ENCODE measurements at regions not wholly inside any gene's neighbourhood (a gene's known extent, or its start where the extent isn't known, plus 50 kb on each side); places are given as distances from the start of the nearest gene placed in this dataset.

- ChIA-PET POLR2A (no interaction called here), CTCF (no interaction called here)
- Histone ChIP-seq H3K27ac (ENCODE audit: extremely low read depth, low read depth, low read length) (no peak overlapping the region), H3K4me3 (ENCODE audit: low read depth, low read length) (no peak overlapping the region), H3K9me3 (ENCODE audit: control insufficient read depth, insufficient read depth, low read depth, low read length) (no peaks in the 10 kb centered on the region), H3K36me3 (ENCODE audit: control insufficient read depth in 2 of 2, insufficient read depth in 1 of 2, low read length in 2 of 2) (no peaks in the 10 kb centered on the region), H3K4me1 (ENCODE audit: control insufficient read depth, insufficient read depth, low read length) (0 out of 2 replicates have a peak, but pooled peaks cover 3% of the 10 kb centered on the region)
- no peak for TF ChIP-seq ZNF16 (tag by site-specific recombination; IDR thresholded peaks at IDR 0.05; ENCODE audit: low read depth)
- TF ChIP-seq ZNF600 (tag by site-specific recombination; IDR thresholded peaks at IDR 0.05), result no peak
- no peak for TF ChIP-seq ZNF362 (tag by site-specific recombination; IDR thresholded peaks at IDR 0.05)
- TF ChIP-seq, protein P1, sequence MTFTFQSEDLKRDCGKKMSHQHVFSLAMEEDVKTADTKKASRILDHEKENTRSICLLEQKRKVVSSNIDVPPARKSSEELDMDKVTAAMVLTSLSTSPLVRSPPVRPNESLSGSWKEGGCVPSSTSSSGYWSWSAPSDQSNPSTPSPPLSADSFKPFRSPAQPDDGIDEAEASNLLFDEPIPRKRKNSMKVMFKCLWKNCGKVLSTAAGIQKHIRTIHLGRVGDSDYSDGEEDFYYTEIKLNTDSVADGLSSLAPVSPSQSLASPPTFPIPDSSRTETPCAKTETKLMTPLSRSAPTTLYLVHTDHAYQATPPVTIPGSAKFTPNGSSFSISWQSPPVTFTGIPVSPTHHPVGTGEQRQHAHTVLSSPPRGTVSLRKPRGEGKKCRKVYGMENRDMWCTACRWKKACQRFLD (tag by site-specific recombination; IDR thresholded peaks at IDR 0.05), result no peak
- TF ChIP-seq ZNF19 (tag by site-specific recombination; IDR thresholded peaks at IDR 0.05; ENCODE audit: low read depth), result no peak
- no peak for TF ChIP-seq ZNF324 (tag by site-specific recombination; IDR thresholded peaks at IDR 0.05)
- TF ChIP-seq, protein P2, sequence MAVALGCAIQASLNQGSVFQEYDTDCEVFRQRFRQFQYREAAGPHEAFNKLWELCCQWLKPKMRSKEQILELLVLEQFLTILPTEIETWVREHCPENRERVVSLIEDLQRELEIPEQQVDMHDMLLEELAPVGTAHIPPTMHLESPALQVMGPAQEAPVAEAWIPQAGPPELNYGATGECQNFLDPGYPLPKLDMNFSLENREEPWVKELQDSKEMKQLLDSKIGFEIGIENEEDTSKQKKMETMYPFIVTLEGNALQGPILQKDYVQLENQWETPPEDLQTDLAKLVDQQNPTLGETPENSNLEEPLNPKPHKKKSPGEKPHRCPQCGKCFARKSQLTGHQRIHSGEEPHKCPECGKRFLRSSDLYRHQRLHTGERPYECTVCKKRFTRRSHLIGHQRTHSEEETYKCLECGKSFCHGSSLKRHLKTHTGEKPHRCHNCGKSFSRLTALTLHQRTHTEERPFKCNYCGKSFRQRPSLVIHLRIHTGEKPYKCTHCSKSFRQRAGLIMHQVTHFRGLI (tag by site-specific recombination; IDR thresholded peaks at IDR 0.05), result no peak
- TF ChIP-seq ZNF138 (tag by site-specific recombination; IDR thresholded peaks at IDR 0.05; ENCODE audit: borderline replicate concordance), result no peak
- TF ChIP-seq ZNF768 (tag by site-specific recombination; IDR thresholded peaks at IDR 0.05), result no peak
- TF ChIP-seq ZBTB8A (tag by site-specific recombination; IDR thresholded peaks at IDR 0.05), result no peak
- no peak for TF ChIP-seq INSM2 (tag by site-specific recombination; IDR thresholded peaks at IDR 0.05)
- TF ChIP-seq ZNF404 (tag by site-specific recombination; IDR thresholded peaks at IDR 0.05), result no peak
- TF ChIP-seq KLF10 (tag by site-specific recombination; IDR thresholded peaks at IDR 0.05), result no peak
- no peak for TF ChIP-seq ZBTB7A (tag by site-specific recombination; IDR thresholded peaks at IDR 0.05; ENCODE audit: low read depth)
Measured at GRCh38 chr21:35332841-35333426, 283.8 kb upstream of the RUNX1 start.

DNA sequence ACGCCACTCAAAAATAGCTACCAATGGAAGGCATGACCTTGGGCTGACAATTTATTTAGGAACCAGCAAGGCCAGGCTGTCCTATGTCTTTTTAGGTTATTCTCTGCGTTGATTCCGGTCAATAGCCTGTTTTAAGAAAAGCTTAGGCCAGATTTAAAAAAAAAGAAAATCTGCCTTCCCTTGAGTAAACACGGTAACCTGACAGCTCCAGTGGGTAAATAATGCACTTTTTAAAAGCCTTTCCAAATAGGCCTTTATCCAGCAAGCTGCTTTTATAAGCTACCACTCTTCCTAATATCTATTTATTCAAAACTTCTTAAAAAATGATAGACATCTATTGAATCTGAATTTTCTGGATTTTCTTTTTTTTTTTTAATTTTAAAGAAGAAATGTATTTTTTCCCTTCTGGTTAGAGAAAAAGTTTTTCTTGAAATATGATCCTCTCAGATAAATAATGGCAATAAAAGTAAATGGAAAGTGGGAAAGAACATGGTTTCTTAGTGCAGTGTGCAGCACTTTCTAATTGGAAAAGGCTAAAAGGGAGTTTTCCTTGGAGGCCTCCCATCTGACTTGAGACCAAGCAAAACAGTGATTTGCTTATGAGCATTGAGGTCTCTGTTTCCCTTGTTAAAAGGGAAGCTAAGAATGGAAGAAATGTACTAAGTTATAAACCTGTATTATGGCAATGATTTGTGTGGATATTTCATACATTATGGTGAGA lies 281.0 kb upstream of the RUNX1 start:
- no peaks in the 10 kb centered on the region for H3K9me3 ChIP-seq (ENCODE audit: control insufficient read depth, insufficient read depth, low read depth, low read length)
- 0 out of 2 replicates have a peak, but pooled peaks cover 3% of the 10 kb centered on the region for H3K4me1 ChIP-seq (ENCODE audit: control insufficient read depth, insufficient read depth, low read length)
- TF ChIP-seq ZNF202 (tag by site-specific recombination; IDR thresholded peaks at IDR 0.05; ENCODE audit: borderline replicate concordance) (no peak), ZNF488 (tag by site-specific recombination; IDR thresholded peaks at IDR 0.05) (no peak), ZNF48 (tag by site-specific recombination; IDR thresholded peaks at IDR 0.05) (no peak), ZNF529 (tag by site-specific recombination; IDR thresholded peaks at IDR 0.05; ENCODE audit: insufficient replicate concordance) (no peak), WT1 (tag by site-specific recombination; IDR thresholded peaks at IDR 0.05) (peak; percentile 88), KLF1 (tag by site-specific recombination; IDR thresholded peaks at IDR 0.05) (no peak), ZNF18 (tag by site-specific recombination; IDR thresholded peaks at IDR 0.05) (no peak), ZBTB17 (tag by site-specific recombination; IDR thresholded peaks at IDR 0.05) (no peak)
- TF ChIP-seq, protein P3, sequence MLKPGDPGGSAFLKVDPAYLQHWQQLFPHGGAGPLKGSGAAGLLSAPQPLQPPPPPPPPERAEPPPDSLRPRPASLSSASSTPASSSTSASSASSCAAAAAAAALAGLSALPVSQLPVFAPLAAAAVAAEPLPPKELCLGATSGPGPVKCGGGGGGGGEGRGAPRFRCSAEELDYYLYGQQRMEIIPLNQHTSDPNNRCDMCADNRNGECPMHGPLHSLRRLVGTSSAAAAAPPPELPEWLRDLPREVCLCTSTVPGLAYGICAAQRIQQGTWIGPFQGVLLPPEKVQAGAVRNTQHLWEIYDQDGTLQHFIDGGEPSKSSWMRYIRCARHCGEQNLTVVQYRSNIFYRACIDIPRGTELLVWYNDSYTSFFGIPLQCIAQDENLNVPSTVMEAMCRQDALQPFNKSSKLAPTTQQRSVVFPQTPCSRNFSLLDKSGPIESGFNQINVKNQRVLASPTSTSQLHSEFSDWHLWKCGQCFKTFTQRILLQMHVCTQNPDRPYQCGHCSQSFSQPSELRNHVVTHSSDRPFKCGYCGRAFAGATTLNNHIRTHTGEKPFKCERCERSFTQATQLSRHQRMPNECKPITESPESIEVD (tag by site-specific recombination; IDR thresholded peaks at IDR 0.05), result peak; percentile 71; the same call in 1 of the 2 replicates
- ChIA-PET POLR2A (interaction anchor here (1.0 kb wide), 1 partner anchor 14 kb away, joined by 3 read pairs; no protein-coding TSS in a partner anchor), CTCF (interaction anchor here (0.6 to 1.0 kb wide), 3 partner anchors 12 to 402 kb away, joined by 3 read pairs; no protein-coding TSS in a partner anchor)
- no peak overlapping the region for H3K4me3 ChIP-seq (ENCODE audit: low read depth, low read length)
- H3K36me3 ChIP-seq (ENCODE audit: control insufficient read depth in 2 of 2, insufficient read depth in 1 of 2, low read length in 2 of 2), result no peaks in the 10 kb centered on the region
- no peak overlapping the region for H3K27ac ChIP-seq (ENCODE audit: extremely low read depth, low read depth, low read length)

All from HEK293 (cell line).